Keratinocyte (primary cell): ENCODE measurements at regions not wholly inside any gene's neighbourhood (a gene's known extent, or its start where the extent isn't known, plus 50 kb on each side); places are given as distances from the start of the nearest gene placed in this dataset.

Experiments
- CTCF ChIP-seq, 3 experiments: IDR thresholded peaks in 1 of 3; conservative IDR thresholded peaks in 1 of 3; optimal IDR thresholded peaks in 1 of 3; 2 replicates in 2 of 3; 3 replicates in 1 of 3; pipeline versions ENCODE3 to v1.5.1; 2011; ENCODE audit warnings: low read length in 3 of 3, mild to moderate bottlenecking in 3 of 3, moderate library complexity in 2 of 3, control low read depth in 1 of 3, inconsistent platforms in 1 of 3; ENCODE audit not compliant: insufficient read depth in 2 of 3; ENCODE audit errors: extremely low read depth in 1 of 3
- EZH2 ChIP-seq: IDR thresholded peaks from one replicate; pipeline ENCODE4 v1.6.1; 2012; ENCODE audit warnings: inconsistent platforms, mild to moderate bottlenecking, low read length, moderate library complexity

GRCh38 chr1:87929906-87930305 is 601.2 kb downstream of the LMO4 start:
- no peak for TF ChIP-seq CTCF (optimal IDR thresholded peaks at IDR 0.05 in 1 of 3, IDR thresholded peaks at IDR 0.05 in 1 of 3, conservative IDR thresholded peaks at IDR 0.05 in 1 of 3; ENCODE audit: extremely low read depth in 1 of 3, insufficient read depth in 2 of 3, low read length in 3 of 3)
- no peak for TF ChIP-seq EZH2
